NCI-H2107 (cell line): ENCODE measurements at regions not wholly inside any gene's neighbourhood (a gene's known extent, or its start where the extent isn't known, plus 50 kb on each side); places are given as distances from the start of the nearest gene placed in this dataset.

ENCODE experiments used
- DNase-seq: peaks from one replicate; lab custom pipeline; 2025; lab: John Stamatoyannopoulos, UW

GRCh38 chr2:150417278-150417677 is 70.2 kb downstream of the RND3 start:
- DNase-seq, result no peak

- no peak for DNase-seq
Measured at GRCh38 chr2:150415022-150415421, 72.4 kb downstream of the RND3 start.

- no peak for DNase-seq
Measured at GRCh38 chr2:150413910-150414309, 73.6 kb downstream of the RND3 start.

- no peak for DNase-seq
Measured at GRCh38 chr2:150413366-150413765, 74.1 kb downstream of the RND3 start.

GRCh38 chr2:150410809-150411208 is 76.7 kb downstream of the RND3 start:
- DNase-seq, result no peak

GRCh38 chr2:150409196-150409595 is 78.3 kb downstream of the RND3 start:
- no peak for DNase-seq

GRCh38 chr2:150404147-150404546 is 83.3 kb downstream of the RND3 start:
- DNase-seq, result no peak

- no peak for DNase-seq
Measured at GRCh38 chr2:150403457-150403856, 84.0 kb downstream of the RND3 start.

GRCh38 chr2:150402953-150403352 is 84.5 kb downstream of the RND3 start:
- DNase-seq, result no peak

GRCh38 chr2:150400849-150401248 is 86.6 kb downstream of the RND3 start:
- DNase-seq, result no peak

GRCh38 chr2:150392614-150393013 is 94.9 kb downstream of the RND3 start:
- no peak for DNase-seq

GRCh38 chr2:150391779-150392178 is 95.7 kb downstream of the RND3 start:
- DNase-seq, result no peak

- no peak for DNase-seq
Measured at GRCh38 chr2:150389447-150389846, 98.0 kb downstream of the RND3 start.

GRCh38 chr2:150388289-150388625 is 99.2 kb downstream of the RND3 start:
- DNase-seq, result no peak

- no peak for DNase-seq
Measured at GRCh38 chr2:150387586-150388288, 99.7 kb downstream of the RND3 start.

- no peak for DNase-seq
Measured at GRCh38 chr2:150385211-150385610, 102.3 kb downstream of the RND3 start.

GRCh38 chr2:150383587-150383986 is 103.9 kb downstream of the RND3 start:
- no peak for DNase-seq

- no peak for DNase-seq
Measured at GRCh38 chr2:150379166-150379565, 108.3 kb downstream of the RND3 start.

- no peak for DNase-seq
Measured at GRCh38 chr2:150378686-150379085, 108.8 kb downstream of the RND3 start.

GRCh38 chr2:150376553-150377335 is 110.7 kb downstream of the RND3 start:
- DNase-seq, result no peak

GRCh38 chr2:150375333-150375732 is 112.1 kb downstream of the RND3 start:
- no peak for DNase-seq

- no peak for DNase-seq
Measured at GRCh38 chr2:150374492-150374891, 113.0 kb downstream of the RND3 start.

- DNase-seq, result no peak
Measured at GRCh38 chr2:150373374-150373773, 114.1 kb downstream of the RND3 start.
